ENCODE measurements at regions not wholly inside any gene's neighbourhood (a gene's known extent, or its start where the extent isn't known, plus 50 kb on each side); places are given as distances from the start of the nearest gene placed in this dataset.

DNA sequence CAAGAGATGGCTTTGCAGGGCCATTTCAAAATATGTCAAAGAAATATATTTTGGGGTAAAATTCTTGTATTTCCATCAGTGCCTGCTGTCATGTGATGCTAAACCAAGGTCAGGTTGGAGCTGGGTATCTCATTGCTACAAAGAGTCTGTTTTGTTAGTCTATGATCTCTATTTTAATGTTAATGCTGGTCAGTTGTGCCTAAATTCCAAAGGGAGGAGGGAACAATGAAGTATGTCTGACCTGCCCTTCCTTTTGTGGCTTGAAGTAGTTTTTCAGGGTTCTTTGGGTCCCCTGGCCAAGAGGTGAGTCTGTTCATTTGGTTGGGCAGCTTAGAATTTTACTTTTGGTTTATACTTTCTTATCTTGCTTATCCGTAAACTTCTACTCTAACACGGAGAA lies 61.6 kb upstream of the DYNAP start:
- no peak for DNase-seq (ENCODE audit: low read depth)
- in situ Hi-C loops (cut with HindIII; ENCODE audit: low pct_unique_long_range_greater_than_20kb, low sequenced_read_pairs), result no loop called here

DNA sequence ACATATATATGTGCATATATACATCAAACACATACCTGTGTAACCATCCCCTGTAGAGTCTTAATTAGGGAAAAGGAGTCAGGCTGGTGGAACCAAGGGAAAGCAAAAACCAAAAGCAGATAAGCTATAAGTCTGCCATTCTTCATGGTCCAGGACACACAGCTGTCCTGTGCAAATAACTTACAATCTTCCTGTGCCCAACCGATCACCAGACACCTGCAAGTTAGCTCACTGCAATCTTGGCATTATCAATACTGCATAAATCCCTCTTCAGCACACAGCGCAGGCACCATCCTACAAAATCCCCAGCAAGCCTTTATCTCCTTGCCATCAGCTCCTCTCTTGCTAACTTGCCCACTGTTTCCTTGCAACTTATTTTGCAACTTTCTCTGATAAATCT lies 60.8 kb upstream of the DYNAP start:
- in situ Hi-C loops (cut with HindIII; ENCODE audit: low pct_unique_long_range_greater_than_20kb, low sequenced_read_pairs), result no loop called here
- DNase-seq (ENCODE audit: low read depth), result no peak

DNA sequence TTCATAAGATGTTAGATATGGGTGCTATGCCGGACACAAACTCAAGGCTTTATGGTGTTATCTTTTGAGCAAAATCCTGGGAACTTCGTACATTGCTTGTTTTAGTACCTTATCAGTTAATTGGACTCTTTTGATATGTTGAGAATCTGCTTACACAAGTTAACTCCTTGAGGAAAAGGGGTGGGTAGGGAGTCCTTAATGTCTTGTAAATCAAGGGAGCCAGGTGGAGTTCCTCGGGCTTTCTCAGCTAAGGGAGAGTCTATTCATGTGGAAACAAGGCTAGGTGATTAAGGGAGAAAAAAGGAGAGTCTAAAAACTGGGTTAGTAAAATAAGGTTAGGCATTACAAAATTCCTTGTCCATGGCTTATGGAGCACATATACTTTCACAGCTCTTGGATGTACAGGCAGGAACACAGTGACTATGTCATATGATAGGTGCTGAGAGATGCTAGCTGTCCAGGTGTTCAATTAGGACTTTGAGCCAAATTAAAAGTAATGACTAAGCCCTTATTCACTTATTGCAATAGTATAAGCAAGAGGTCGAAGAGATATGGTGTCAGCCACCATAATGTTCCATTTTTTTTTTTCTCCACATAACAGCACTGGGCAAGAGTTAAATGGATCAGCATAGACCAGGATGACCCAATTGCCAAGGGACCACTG lies 59.5 kb upstream of the DYNAP start:
- DNase-seq (ENCODE audit: low read depth), result no peak
- in situ Hi-C loops (cut with HindIII; ENCODE audit: low pct_unique_long_range_greater_than_20kb, low sequenced_read_pairs), result no loop called here

DNA sequence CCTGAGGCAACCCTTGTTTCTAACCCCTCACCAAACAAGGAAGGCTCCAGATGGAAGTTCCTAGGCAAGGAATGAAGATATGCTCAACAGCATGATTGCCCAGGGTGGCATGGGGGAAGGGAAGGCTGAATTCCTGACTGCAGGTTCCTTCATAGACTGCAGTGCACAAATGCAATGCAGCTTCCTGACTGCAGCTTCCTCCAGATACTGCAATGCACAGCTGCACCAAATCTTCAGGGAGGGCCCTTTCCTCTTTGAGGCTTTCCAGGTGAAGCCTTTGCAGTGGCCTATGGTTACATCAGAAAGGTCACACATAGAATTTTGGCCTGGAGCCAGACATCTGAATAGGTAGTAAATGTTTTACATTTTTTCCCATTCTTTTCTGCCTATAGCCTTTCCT lies 58.8 kb upstream of the DYNAP start:
- in situ Hi-C loops (cut with HindIII; ENCODE audit: low pct_unique_long_range_greater_than_20kb, low sequenced_read_pairs), result no loop called here
- DNase-seq (ENCODE audit: low read depth), result no peak

GRCh38 chr18:54532962-54533361 lies 58.1 kb upstream of the DYNAP start:
- in situ Hi-C loops (cut with HindIII; ENCODE audit: low pct_unique_long_range_greater_than_20kb, low sequenced_read_pairs), result no loop called here
- DNase-seq (ENCODE audit: low read depth), result no peak
